Pancreas (tissue), 10 donors: ENCODE measurements at regions not wholly inside any gene's neighbourhood (a gene's known extent, or its start where the extent isn't known, plus 50 kb on each side); places are given as distances from the start of the nearest gene placed in this dataset.
"Not testable (repeated sequence)": the region's sequence is repeated elsewhere in the genome, so short reads cannot be mapped to it uniquely, and the experiment has no call there.

ENCODE experiments used
- ATAC-seq, 4 donors: fragments of 200-7000 bp; cut with Tn5 transposase; one replicate each; pipeline versions ENCODE4 v1.8.0 to v1.9.1; 2020; ENCODE audit warnings: mild to moderate bottlenecking in 4 of 4, moderate library complexity in 4 of 4
- DNase-seq, 6 donors: peaks; one replicate each; pipeline ENCODE4 v3.0.0-alpha.2; 2020
- FAIRE-seq: peaks from 2 replicates; lab custom pipeline; 2012; peaks lifted over from hg19 to GRCh38; lab: Jason Lieb, UNC
- H3K27ac ChIP-seq, 4 donors: fragments of 200-600 bp; sonication (generic); 1 replicate in 3 of 4; 2 replicates in 1 of 4; pipeline versions ENCODE4 v1.5.0 to v1.8.0; 2020
- H3K27me3 ChIP-seq, 4 donors: fragments of 200-600 bp; one replicate each; pipeline ENCODE4 v1.8.0; 2021
- H3K36me3 ChIP-seq, 3 donors: fragments of 200-600 bp; sonication (generic) in 1 of 3; one replicate each; pipeline versions ENCODE4 v1.5.0 to v1.8.0; 2020 to 2021
- H3K4me1 ChIP-seq, 3 donors: fragments of 200-600 bp; one replicate each; pipeline ENCODE4 v1.8.0; 2021
- H3K4me3 ChIP-seq, 4 donors: fragments of 200-600 bp; sonication (generic) in 2 of 4; one replicate each; pipeline versions ENCODE4 v1.5.0 to v1.8.0; 2020 to 2021
- H3K9me3 ChIP-seq, 4 donors: fragments of 200-600 bp; one replicate each; pipeline ENCODE4 v1.8.0; 2021
- CTCF ChIP-seq, 4 donors: fragments of 200-600 bp; sonication (generic) in 3 of 4; IDR thresholded peaks; one replicate each; pipeline versions ENCODE4 v1.5.0 to v1.8.0; 2021; ENCODE audit warnings: antibody characterized with exemption in 4 of 4
- WGBS, 2 donors: extraction: QIAGEN DNeasy Blood & Tissue Kit; methylation state at CpG; one replicate each; pipeline ENCODE4 v1.1.7; 2013; 5-methylcytosine and 5-hydroxymethylcytosine counted together
- intact Hi-C, 3 donors: fragments of 100-400 bp; cut with DNase I; formaldehyde crosslinking; loops; one replicate each; pipeline versions ENCODE4 v1.11.1 to v1.14.2; 2022
- donor health status: healthy with polysubstance abuse.
- donor health status: DM: no; HTN: no; CAD: no; lungs with moderate emphysema.
- donor health status: DM: no; HTN: no; CAD: no.
- donor health status: control.
- donor health status: control.
- donor health status: Bipolar disorder and iron deficiency.
- donor health status: DM: yes; HTN: yes; CAD: no.
- donor health status: DM: no; HTN: no; CAD: no.
- donor health status: DM: no; HTN: no; CAD: no.
- donor health status: DM: yes; HTN: yes; CAD: no.

- Histone ChIP-seq H3K27me3 (no peaks in the 10 kb centered on the region), H3K27ac (no peak overlapping the region), H3K4me1 (no peaks in the 10 kb centered on the region), H3K4me3 (no peak overlapping the region), H3K9me3 (no peaks in the 10 kb centered on the region), H3K36me3 (no peaks in the 10 kb centered on the region)
- intact Hi-C loops, result no loop called here
- no peak for ATAC-seq
- no peak for DNase-seq
- FAIRE-seq, result no peak
- TF ChIP-seq CTCF (IDR thresholded peaks at IDR 0.05), result no peak
These were observed 78.1 kb downstream of the RPL10L start for GRCh38 chr14:46573498-46573897.

- intact Hi-C loops, result no loop called here
- DNase-seq (no peak), FAIRE-seq (no peak), ATAC-seq (no peak)
- no peaks in the 10 kb centered on the region for H3K9me3 ChIP-seq
- no peaks in the 10 kb centered on the region for H3K36me3 ChIP-seq
- WGBS, 2 donors, result 68 to 72% methylated on average over 2 of the region's 2 CpGs
- TF ChIP-seq CTCF (IDR thresholded peaks at IDR 0.05), result no peak
- no peak overlapping the region for H3K27ac ChIP-seq
- no peaks in the 10 kb centered on the region for H3K27me3 ChIP-seq
- H3K4me3 ChIP-seq, result no peak overlapping the region
- H3K4me1 ChIP-seq, result no peaks in the 10 kb centered on the region
These were observed 79.6 kb downstream of the RPL10L start for GRCh38 chr14:46571970-46572369.

GRCh38 chr14:46568161-46568560 is 83.4 kb downstream of the RPL10L start:
- 53 to 76% methylated on average over 1 of the region's 1 CpG for WGBS, 2 donors
- H3K27me3 ChIP-seq, FAIRE-seq, DNase-seq, H3K4me1 ChIP-seq, H3K4me3 ChIP-seq, ATAC-seq, intact Hi-C loops, H3K36me3 ChIP-seq, H3K9me3 ChIP-seq, H3K27ac ChIP-seq: not testable (repeated sequence)

- no peak for ATAC-seq
- intact Hi-C loops, result no loop called here
- FAIRE-seq, result no peak
These were observed 100.7 kb downstream of the RPL10L start for GRCh38 chr14:46550836-46551235.

GRCh38 chr14:46540986-46541385 is 110.6 kb downstream of the RPL10L start:
- H3K9me3 ChIP-seq, result no peaks in the 10 kb centered on the region
- ATAC-seq, result no peak
- H3K4me1 ChIP-seq, result no peaks in the 10 kb centered on the region
- DNase-seq, result no peak
- WGBS, 2 donors, result 51 to 69% methylated on average over 2 of the region's 2 CpGs
- TF ChIP-seq CTCF (IDR thresholded peaks at IDR 0.05), result no peak
- intact Hi-C loops, result no loop called here
- no peak for FAIRE-seq
- no peaks in the 10 kb centered on the region for H3K36me3 ChIP-seq
- no peaks in the 10 kb centered on the region for H3K27me3 ChIP-seq
- no peak overlapping the region for H3K27ac ChIP-seq
- H3K4me3 ChIP-seq, result no peak overlapping the region

More at GRCh38 chr14:46550836-46551235, 100.7 kb downstream of the RPL10L start:
- Histone ChIP-seq H3K9me3 (no peaks in the 10 kb centered on the region), H3K4me3 (no peak overlapping the region), H3K27ac (no peak overlapping the region), H3K4me1 (no peaks in the 10 kb centered on the region), H3K27me3 (no peaks in the 10 kb centered on the region), H3K36me3 (no peaks in the 10 kb centered on the region)
- WGBS, 2 donors, result 68 to 71% methylated on average over 9 of the region's 9 CpGs
- no peak for TF ChIP-seq CTCF (IDR thresholded peaks at IDR 0.05)
- DNase-seq, result peak in 1 of 6 donors; percentile 23

GRCh38 chr14:46519121-46519520 is 132.5 kb downstream of the RPL10L start:
- ATAC-seq (no peak), DNase-seq (no peak), FAIRE-seq (no peak)
- Histone ChIP-seq H3K4me1 (no peaks in the 10 kb centered on the region), H3K36me3 (no peaks in the 10 kb centered on the region), H3K27me3 (no peaks in the 10 kb centered on the region), H3K27ac (no peak overlapping the region), H3K4me3 (no peak overlapping the region), H3K9me3 (no peaks in the 10 kb centered on the region)
- no peak for TF ChIP-seq CTCF (IDR thresholded peaks at IDR 0.05)
- intact Hi-C loops, result no loop called here

GRCh38 chr14:46508752-46509151 is 142.8 kb downstream of the RPL10L start:
- 76 to 85% methylated on average over 13 of the region's 13 CpGs for WGBS, 2 donors
- H3K27ac ChIP-seq, intact Hi-C loops, ATAC-seq, H3K27me3 ChIP-seq, H3K36me3 ChIP-seq, FAIRE-seq, H3K4me1 ChIP-seq, H3K4me3 ChIP-seq, H3K9me3 ChIP-seq: not testable (repeated sequence)
- peak in 2 of 6 donors; percentile 10 to 29 for DNase-seq
